Brain pericyte (primary cell): ENCODE measurements at regions not wholly inside any gene's neighbourhood (a gene's known extent, or its start where the extent isn't known, plus 50 kb on each side); places are given as distances from the start of the nearest gene placed in this dataset.

Experiments
- DNase-seq: peaks from one replicate; pipeline ENCODE4 v3.0.0-alpha.2; 2012; ENCODE audit warnings: low read depth, low spot score

DNA sequence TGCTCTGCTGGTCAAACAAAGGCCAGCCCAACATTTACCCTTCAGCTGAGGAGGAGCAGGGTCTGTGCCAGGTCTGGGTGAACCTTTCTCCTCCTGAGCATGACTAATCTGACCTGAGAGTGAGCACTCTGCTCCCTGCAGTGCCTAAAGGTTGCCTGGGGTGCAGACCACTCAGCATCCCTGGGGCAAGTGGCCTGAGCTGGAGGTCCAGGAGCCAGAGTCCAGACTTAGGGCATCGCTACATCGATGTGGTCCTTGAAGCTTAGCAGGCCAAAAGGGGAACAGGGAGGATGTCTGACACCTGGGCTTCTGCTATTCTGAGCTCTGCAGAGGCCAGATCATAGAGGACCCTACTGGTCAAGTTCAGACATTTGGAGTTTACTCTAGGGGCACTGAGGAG is 119.1 kb downstream of the FAM43A start:
- no peak for DNase-seq

DNA sequence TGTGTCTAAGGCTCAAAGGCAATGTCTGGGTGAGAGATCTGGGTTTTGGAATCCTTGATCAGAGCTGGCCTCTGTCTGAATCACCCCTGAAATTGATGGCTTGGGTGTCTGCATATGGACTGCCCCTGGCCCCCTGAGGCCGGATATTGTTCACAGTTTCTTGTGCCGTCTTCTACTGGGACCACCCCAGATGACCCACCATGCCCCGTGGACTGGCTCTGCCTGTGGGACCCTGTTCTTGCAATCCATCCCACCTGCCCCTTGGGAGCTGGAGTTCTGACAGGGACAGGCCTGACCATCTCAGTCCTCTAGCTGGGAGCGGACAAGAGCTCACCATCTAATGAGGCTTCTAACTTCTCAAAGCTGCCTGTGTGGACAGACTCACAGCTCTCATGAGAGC is 119.9 kb downstream of the FAM43A start:
- no peak for DNase-seq

DNA sequence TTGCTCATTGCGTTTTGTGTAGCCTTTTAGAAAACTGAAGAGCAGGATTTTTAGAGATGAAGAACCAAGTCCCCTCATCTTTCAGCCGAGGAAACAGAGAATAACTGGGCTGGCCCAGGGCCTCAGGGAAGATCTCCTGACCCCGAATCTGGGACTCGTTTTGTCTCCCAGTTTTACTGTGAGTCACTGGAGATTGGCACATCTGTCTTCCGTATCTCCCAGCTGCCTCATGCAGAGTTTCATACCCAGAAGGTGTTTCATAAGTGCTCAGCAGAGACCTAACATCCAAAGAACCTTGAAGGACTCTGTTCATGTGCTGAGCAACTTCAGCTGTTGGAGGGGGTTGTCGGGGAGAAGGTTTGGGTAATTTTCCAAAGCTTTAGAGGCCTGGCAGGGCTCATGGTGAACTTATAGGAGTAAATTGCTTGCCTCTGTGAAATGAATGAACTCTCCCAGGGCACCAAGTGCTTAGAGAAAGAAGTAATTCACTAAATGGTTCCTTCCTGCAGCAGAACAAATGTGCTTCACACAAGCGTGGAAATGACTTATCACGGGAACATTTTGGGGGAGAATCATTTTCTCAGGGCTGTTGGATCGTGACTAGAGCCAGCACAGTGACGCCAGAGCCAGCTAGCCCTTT is 121.4 kb downstream of the FAM43A start:
- DNase-seq: no peak

DNA sequence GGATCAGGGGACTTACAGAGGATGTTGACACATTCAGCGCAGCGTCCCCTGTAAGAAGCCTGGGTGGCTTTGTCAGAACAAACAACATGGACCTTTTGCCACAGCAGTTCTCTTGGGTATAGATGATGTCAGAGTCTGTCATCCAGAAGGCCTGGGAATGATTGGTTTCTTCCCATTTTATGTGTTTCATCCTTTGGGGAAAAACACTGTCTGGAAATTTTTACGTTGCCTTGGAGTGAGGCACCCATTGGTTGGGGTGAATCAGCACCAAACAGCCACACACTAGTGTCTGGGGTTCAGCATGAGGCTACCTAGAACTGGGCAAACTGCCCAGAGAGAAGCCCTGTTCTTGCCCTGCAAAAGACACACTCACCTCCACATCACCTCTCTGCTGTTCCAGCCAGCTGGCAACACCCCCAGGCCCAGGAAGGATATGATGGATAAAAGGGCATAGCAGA is 123.0 kb downstream of the FAM43A start:
- no peak for DNase-seq

DNA sequence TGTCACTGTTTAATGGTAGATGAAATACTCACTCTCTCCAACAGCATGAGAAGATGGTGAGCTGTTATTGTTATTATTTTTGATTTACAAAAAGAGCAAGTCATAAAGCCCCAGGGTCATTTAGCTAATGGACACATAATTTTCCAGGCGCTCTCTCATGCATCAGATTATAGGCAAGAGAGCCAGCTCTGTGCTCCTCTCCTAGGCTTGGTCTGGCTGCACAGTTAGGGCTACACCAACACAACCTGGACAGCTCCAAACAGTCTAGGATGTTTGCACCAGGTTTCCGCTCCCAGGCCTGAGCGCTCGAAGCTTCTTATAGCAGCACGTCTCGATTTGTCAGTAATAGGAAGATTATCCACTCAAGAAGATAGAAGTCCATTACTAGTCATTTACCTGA is 123.7 kb downstream of the FAM43A start:
- no peak for DNase-seq

DNA sequence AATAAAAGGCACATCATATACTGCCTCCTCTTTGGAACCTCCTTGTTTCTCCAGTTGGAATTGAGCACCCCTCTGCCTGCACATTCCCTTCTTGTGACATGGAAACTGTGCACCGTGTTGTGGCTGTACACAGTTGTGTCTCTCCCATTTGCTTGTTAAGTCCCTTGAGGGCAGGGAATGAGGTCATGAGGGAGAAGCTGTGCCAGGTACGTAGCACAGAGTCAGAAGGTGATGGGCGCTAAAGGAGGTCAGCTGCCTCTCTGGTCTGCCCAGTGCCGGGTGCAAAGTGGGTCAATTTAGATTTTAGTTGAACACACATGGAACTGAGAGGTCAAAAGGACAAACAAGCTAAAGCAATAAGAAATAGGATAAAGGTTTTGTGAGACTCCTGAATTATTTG is 124.4 kb downstream of the FAM43A start:
- no peak for DNase-seq

DNA sequence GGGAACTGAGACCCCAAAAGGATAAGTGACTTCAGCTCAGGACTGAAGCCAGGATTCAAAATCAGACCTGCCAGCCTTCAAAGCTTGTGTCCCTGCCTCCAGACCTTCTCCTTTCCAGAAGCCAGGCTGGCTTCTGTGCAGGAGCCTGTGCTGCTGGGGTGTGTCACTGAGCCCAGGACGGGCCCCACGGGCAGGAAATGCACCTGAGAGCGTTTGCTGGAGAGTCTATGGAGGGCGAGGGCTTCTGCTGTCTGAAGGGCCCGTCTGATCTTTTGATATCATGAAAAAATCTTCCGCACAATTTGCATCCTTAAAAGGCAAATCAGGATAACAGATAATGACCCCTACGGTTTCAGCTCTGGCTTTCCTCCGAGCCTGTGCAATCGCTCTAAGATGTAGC is 125.4 kb downstream of the FAM43A start:
- no peak for DNase-seq

DNA sequence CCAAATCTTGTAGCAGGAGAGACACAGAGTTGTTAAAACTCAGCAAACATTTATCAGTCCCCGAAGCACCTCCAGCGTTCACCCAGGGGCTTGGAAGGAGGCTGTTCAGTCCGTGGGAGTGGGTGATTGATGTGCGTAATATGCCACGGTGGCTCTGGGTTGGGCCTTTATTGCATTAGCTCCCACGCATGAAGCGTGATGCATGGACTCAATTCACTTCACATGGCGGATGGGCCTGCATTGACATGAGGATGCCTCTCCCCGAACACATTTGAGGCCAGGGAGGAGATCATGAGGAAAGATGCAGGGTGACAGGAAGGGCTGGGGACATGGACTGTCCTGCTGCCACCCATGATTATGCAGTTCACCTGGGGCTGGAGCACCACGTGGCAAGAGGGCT is 126.5 kb downstream of the FAM43A start:
- DNase-seq: no peak

DNA sequence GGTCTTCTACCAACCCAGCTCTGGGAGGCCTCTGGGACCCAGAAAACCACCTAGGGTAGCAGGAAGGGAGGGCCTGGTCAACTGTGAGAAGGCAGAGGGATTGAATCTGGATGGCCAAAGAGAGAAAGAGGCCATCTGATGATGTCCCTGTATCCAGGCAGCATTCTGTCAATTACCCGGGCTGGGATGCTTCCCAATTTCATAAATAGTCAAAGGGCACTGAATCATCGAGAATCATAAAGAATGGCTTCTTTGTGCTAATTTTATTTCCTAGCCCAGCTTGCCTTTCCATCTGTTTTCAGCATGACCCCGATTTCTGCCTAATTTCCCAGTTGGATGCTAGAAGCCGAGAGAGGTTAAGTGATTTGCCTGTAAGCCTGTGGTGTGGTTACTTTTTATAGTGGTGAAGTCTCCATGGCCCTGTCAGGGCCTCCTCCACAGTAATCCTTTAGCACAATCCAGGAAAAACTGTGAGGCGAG is 129.2 kb downstream of the FAM43A start:
- no peak for DNase-seq

DNA sequence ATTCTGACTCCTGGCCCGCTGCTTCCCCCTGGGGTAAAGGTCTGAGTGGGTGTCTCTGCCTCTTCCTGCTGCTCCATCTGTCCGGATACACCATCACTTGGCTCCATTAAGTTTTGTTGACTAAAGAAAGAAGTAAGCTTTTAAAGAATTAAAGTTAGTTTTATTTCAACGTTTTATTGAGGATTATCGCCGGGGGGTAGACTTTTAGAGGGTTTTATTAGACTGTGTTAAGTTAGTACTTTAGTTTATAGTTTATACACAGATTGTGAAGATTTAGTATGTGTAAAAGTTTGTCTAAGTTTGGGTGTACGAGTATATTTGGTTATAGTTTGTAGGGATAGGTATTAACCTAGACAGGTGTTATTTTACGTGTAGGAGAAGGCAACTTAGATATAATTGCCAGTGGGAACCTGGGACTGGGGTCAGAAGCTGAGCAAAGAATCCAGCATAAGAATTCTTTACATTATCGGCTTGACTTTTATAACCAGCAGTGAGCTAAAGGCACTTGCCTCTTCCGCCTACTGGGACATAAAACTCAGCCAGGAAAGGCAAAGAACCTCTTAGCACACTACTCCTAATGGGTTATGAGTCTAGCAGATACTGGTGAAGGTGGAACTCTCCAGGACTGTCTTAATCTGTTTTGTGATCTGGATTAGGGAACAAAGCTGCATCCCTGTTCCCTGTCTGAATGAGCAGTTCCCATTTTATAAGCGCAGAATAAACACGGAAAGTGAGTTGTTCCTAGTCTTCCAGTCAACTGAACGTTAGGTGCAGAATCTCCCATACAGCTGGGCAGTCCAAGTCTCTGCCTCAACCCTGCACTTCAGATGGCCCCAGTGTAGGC is 131.3 kb downstream of the FAM43A start:
- DNase-seq: no peak

DNA sequence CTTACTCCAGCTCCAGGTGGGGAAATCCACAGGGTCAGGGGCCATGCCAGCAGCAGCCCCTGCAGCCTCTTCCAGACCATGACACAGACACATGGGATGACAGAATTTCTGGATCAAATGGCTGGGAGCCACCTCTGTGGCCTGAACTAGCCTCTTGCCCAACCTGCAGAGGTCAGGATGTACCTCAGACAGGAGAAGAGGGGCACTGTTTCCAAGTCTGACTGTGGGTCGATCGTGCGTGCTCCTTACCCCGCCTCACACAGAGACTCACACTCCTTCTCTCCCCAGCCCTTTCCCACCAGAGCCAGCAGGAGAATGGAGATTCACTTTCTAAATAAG is 131.9 kb downstream of the FAM43A start:
- no peak for DNase-seq

DNA sequence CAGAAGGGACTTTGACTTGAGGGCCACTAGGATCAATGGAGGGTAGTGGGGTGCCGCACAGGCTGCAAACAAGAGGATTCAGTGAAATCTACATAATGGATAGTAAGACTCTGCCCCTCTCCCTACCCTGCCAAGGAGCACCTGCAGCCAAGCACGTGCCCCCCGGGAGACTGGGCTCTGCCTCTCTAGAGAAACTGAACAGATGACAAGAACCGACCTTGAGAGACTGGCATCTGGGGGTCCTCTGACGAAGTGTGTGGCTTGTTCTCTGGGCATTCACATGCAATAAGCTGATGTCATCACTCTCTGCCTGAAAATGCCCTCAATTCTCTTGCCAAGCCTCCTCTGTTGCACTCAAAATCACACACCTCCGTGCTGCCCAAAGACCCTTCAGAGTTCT is 132.3 kb downstream of the FAM43A start:
- DNase-seq: no peak

DNA sequence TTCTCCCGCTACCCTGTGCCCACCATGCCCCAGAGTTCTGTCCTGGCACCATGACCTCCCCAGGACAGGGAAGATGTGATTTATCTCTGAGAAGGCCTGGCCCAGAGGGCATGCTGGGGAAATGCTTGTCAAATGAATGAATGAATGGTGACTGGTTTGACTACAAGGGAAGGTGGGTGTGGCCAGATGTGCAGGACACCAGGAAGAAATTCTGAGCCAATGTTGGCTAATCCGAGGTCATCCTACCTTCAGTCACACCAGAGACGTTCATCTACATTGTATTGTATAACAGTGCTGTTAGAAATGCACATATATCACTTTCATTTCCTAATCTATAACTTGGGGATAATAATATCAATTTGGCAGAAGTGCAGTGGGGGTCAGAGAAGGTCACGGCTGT is 138.4 kb downstream of the FAM43A start:
- DNase-seq: no peak

DNA sequence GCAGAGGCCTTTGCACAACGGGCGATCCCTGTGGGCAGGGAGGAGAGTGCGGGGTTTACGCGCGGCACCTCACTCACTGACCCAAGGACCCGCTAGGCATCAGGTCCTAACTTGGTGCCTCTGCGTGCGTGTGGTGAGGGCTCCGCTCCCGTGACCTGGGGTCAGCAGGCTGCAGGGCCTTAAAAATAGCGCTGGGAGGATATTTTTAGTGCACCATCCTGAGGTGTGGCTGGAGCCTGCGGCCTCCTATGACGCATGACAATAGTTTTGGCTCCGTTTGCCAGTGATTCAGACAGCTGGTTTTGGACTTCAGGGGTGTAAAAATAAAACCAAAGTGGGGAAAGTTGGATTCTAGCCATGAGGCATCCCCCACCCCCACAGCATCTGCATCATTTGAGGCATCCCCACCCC is 139.0 kb downstream of the FAM43A start:
- no peak for DNase-seq

DNA sequence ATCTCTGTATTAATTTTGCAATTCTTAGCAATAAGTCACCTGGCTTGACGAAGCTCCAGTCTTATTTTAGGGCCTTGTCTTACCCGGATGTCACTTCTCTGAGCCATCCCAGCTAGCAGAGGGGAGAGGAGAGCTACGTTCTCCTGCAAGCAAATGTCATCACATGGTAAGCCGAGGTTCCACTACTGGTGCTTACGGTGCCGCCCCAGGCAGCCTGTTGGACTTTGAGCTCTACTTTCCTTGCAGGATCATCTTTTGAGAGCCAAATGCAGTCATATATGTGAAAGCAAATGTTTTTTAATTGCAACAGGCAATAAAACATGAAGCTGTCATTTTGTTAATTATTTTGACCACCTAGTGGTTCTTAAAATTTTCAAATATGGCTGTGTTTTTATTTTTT is 140.9 kb downstream of the FAM43A start:
- no peak for DNase-seq

DNA sequence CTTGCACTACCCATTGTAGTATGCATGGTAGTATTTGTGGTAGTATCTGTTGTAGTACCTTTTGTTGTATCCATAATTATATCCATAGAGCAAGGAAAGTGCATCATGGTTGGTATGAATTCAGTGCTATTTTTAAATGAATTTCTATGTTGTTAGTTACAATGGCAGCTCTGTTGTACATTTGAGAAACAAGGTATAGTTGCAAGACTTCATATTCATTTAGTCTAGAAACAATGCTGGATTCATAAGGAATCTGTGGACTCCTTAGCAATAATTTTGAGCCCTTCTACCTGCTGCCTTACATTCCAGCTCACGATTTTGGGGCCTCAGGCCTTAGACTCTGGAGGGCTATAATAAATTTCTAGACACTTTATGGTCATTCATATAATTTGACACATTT is 141.8 kb downstream of the FAM43A start:
- no peak for DNase-seq

DNA sequence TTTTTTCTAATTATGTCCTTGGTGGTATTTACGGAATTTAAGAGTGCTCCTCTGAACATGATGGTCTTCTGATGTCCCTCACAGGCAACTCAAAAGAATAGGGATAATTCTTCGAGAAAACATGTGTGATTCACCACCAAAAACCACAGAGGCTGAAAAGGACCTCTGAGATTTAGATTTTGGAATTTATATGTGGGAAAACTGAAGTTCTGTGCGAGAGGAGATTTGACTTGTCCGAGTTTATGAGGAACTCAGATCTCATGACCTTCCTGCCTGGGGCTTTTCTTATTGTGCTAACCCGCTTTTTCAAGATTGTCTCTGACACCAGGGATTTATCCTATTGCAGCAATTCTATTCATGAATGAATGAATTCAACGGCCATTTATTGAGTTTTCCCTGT is 142.4 kb downstream of the FAM43A start:
- no peak for DNase-seq

DNA sequence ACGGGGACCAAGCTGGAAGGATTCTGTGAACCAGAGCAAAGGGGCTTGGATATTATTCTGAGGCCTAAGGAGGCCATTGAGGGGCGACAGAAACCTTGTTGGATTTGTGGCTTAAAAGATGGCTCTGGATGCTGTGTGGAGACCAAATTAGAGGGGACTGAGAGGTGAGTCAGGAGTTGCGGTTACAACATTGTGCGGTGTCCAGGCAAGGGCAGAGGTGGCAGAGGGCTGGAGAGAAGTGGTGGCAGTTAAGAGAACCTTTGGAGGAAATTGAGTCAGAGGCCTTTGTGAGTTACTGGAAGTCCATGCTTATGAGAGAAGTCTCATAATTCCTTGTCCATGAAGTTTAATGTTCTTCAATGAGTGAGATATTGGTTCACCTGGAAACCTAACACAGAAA is 143.2 kb downstream of the FAM43A start:
- DNase-seq: no peak

DNA sequence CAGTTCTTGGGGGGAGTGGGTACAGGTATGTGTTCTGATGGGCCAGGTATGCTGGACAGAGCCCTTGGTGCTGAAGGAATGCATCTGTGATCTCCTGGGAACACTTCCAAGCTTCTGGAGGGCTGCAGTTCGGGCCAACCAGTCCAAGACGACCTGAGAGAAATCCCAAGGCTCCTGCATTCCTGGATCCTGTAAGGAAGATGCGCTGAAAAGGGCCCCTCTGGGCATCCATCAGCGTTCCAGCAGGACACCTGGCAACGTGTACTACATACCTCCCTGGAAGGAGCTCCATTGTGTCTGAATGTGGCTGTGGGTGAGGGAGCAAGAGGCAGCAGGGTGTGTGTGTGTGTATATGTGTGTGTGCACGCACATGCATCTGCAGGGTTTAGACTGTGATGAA is 144.7 kb downstream of the FAM43A start:
- DNase-seq: no peak

DNA sequence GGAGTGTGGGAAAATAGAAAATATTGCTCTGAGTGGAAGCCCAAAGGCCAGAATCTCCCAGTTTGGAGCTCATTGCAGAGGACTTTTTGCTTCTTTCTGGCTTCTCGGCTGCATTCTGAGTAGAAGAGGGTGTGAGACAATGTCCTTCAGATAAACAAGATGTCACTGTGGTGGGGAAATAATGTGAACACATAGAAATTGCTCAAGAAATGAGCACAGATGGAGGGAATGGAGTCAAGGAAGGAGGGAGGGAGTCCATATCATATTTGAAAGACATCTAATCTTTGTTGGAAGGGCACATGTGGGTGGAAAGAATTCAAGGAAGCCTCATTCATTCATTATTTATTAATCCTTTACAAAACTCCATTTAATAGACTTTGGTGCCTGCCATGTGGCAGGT is 145.3 kb downstream of the FAM43A start:
- DNase-seq: no peak

DNA sequence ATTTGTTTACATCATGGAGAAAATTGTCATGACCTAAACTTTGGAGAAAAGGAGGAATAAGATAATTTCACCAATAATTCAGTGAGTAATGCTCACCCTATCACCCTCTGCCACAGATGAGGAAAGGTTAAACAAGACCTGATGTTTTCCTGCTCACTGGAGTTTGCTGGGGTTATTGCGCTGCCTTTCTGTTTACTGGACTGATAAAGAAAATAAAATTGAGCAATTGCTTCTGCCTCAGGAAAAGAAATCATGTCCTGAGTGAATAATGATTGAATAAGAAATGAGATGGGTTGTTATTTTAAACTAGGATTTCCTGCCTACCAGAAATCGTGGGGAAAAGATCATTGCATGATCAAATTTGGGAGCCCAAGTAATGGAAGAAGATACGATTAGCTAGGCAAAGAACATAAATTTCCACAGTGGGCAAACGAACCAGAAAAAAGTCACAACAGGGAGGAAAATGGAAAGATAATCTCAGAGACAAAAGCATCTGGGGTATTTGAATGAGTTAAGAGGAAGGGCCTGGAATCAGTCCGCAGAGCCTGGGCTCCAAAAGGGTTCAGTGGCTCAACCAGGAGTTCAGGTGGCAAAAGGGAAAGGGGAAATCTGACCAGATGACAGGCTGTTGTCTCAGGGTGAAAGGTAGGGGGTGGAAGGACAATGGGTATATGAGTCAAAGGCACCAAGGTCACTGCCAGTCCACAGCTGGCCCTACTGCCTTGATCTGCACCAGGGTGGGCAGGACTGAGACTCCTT is 146.8 kb downstream of the FAM43A start:
- no peak for DNase-seq

DNA sequence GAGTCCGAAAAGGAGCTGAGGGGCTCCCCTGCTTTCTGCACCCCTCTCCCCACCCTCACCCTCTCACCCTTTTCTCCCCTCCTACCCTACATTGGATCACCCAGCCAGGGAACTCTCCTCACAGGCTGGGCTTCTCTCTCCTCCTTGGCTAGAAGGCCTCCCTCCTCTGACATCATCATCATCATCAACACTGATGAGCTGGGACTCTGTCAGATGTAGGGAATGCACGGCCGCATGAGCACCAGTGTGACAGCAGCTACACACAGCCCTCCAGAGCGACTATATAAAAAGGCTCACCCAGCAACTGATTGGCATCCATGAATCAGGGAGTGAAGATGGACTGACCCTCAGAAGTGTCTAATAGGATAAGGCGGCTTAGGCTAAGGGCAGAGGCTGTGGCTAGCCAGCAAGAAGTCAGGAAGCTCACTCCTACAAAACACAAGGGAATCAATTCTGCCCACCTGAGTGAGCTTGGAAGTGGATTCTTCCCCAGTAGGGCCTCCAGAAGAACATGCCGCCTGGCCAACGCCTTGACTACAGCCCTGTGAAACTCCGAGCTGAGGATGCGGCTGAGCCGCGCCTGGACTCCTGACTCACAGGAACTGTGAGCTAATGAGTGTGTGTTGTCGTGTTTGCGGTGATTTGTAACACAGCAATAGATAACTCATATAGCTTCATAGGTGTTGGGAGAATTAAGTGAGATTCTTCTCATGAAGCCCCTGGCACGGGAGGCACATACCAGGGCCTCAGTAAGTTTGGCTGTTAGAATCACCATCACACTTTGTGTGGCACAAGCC is 147.6 kb downstream of the FAM43A start:
- no peak for DNase-seq
